IMR-90 (cell line): ENCODE measurements at regions not wholly inside any gene's neighbourhood (a gene's known extent, or its start where the extent isn't known, plus 50 kb on each side); places are given as distances from the start of the nearest gene placed in this dataset.

Experiments used
- POLR2A ChIP-seq: IDR thresholded peaks from 2 replicates; pipeline ENCODE4 v1.6.1; 2012; ENCODE audit warnings: mild to moderate bottlenecking, low read depth, low read length
- TF ChIP-seq, protein P1 (sequence below): conservative IDR thresholded peaks from 2 replicates; pipeline ENCODE4 v1.5.1; 2012; ENCODE audit warnings: mild to moderate bottlenecking, low read depth, low read length, improper control_type of control experiment

DNA sequence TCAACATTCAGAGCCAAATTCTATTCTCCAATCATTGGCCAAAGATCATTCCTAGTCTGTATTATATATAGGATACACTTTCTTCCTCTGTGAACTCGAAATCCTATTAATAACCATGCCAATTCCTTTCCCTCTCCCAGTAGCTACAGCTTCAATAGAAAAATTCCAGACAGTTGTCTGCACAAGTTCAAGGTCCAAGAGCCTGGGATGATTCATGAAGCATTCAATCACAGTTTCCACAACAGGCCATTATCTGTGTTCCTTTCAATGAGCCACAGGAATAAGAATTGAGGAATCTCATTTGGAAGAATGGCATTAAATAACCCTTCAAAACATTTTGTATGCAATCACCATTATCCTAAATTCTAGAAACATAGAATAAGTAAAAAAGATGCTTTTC lies 437.4 kb downstream of the RMST start:
- TF ChIP-seq, protein P1, sequence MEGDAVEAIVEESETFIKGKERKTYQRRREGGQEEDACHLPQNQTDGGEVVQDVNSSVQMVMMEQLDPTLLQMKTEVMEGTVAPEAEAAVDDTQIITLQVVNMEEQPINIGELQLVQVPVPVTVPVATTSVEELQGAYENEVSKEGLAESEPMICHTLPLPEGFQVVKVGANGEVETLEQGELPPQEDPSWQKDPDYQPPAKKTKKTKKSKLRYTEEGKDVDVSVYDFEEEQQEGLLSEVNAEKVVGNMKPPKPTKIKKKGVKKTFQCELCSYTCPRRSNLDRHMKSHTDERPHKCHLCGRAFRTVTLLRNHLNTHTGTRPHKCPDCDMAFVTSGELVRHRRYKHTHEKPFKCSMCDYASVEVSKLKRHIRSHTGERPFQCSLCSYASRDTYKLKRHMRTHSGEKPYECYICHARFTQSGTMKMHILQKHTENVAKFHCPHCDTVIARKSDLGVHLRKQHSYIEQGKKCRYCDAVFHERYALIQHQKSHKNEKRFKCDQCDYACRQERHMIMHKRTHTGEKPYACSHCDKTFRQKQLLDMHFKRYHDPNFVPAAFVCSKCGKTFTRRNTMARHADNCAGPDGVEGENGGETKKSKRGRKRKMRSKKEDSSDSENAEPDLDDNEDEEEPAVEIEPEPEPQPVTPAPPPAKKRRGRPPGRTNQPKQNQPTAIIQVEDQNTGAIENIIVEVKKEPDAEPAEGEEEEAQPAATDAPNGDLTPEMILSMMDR = no peak
- no peak for TF ChIP-seq POLR2A
